PFSK-1 (cell line): ENCODE measurements at regions not wholly inside any gene's neighbourhood (a gene's known extent, or its start where the extent isn't known, plus 50 kb on each side); places are given as distances from the start of the nearest gene placed in this dataset.

Experiments
- POLR2AphosphoS5 ChIP-seq: IDR thresholded peaks from 2 replicates; pipeline ENCODE4 v1.6.1; 2012; ENCODE audit warnings: low read depth, mild to moderate bottlenecking, control low read depth, low read length, moderate library complexity
- REST ChIP-seq, 2 experiments: IDR thresholded peaks; 2 replicates each; pipeline versions ENCODE4 v1.6.1 to v1.8.0; 2011 to 2012; ENCODE audit warnings: low read depth in 2 of 2, low read length in 2 of 2, control low read depth in 1 of 2, inconsistent platforms in 1 of 2, mild to moderate bottlenecking in 1 of 2, moderate library complexity in 1 of 2; ENCODE audit not compliant: insufficient read depth in 1 of 2
- TAF1 ChIP-seq: IDR thresholded peaks from 2 replicates; pipeline ENCODE4 v1.6.1; 2012; ENCODE audit warnings: low read length, control low read depth, borderline replicate concordance; ENCODE audit not compliant: insufficient read depth

- TF ChIP-seq TAF1, result no peak
- no peak for TF ChIP-seq REST (IDR thresholded peaks at IDR 0.05; ENCODE audit: insufficient read depth in 1 of 2, low read depth in 2 of 2, low read length in 2 of 2)
- no peak for TF ChIP-seq POLR2AphosphoS5
Measured at GRCh38 chr2:149732730-149733290, 145.2 kb upstream of the MMADHC start.
